HepG2 (cell line): ENCODE measurements at regions not wholly inside any gene's neighbourhood (a gene's known extent, or its start where the extent isn't known, plus 50 kb on each side); places are given as distances from the start of the nearest gene placed in this dataset.

Source experiments
- ATAC-seq: fragments of 200-7000 bp; cut with Tn5 transposase; 3 replicates; pipeline ENCODE4 v1.9.1; 2020; ENCODE audit warnings: mild to moderate bottlenecking, moderate library complexity
- BruUV-seq: library from RNA; stranded (reverse); fragments of 400-500 nt; replicated peaks from 2 replicates; lab custom pipeline; 2021; lab: Mats Ljungman, UMichigan
- CTCF ChIA-PET: fragments of 300-600 bp; formaldehyde crosslinking; extraction: SDS; loops from one replicate; lab custom pipeline; 2021; ENCODE audit warnings: low total read pairs, inconsistent platforms, low intra/inter-chr PET ratio; lab: Yijun Ruan, JAX
- POLR2A ChIA-PET: fragments of 350-600 bp; sonication (Branson Sonifier 250); formaldehyde crosslinking; loops from one replicate; lab custom pipeline; 2020; ENCODE audit warnings: antibody characterized with exemption, inconsistent platforms; lab: Yijun Ruan, JAX
- DNase-seq: peaks from one replicate; pipeline ENCODE4 v3.0.0-alpha.2; 2015; ENCODE audit warnings: low spot score
- FAIRE-seq: peaks from 3 replicates; lab custom pipeline; 2011; peaks lifted over from hg19 to GRCh38; lab: Jason Lieb, UNC
- H2AFZ ChIP-seq: one replicate; pipeline ENCODE4 v1.6.1; 2011; ENCODE audit warnings: low read length, inconsistent platforms
- H3K27ac ChIP-seq: fragments of 300-600 bp; 3 replicates; pipeline ENCODE4 v1.8.0; 2011; ENCODE audit warnings: mixed run types, mild to moderate bottlenecking, mixed read lengths, low read length, inconsistent platforms; ENCODE audit not compliant: insufficient read depth; ENCODE audit errors: extremely low read length
- H3K27me3 ChIP-seq, 2 experiments: fragments of 200-600 bp in 1 of 2; 2 replicates in 1 of 2; 3 replicates in 1 of 2; pipeline versions ENCODE4 v1.6.0 to v1.8.0; 2011; ENCODE audit warnings: low read length in 2 of 2, mild to moderate bottlenecking in 2 of 2, moderate library complexity in 2 of 2, inconsistent platforms in 1 of 2; ENCODE audit not compliant: insufficient read depth in 2 of 2, control insufficient read depth in 1 of 2
- H3K36me3 ChIP-seq, 2 experiments: fragments of 200-600 bp in 1 of 2; replicated peaks in 1 of 2; 2 replicates in 1 of 2; 3 replicates in 1 of 2; pipeline versions ENCODE4 v1.5.1 to v1.8.0; 2011; ENCODE audit warnings: low read length in 2 of 2, inconsistent platforms in 1 of 2; ENCODE audit not compliant: insufficient read depth in 2 of 2, control insufficient read depth in 1 of 2
- H3K4me1 ChIP-seq: 2 replicates; pipeline ENCODE4 v1.5.1; 2012; ENCODE audit warnings: low read length, inconsistent platforms; ENCODE audit not compliant: insufficient read depth
- H3K4me2 ChIP-seq: 2 replicates; pipeline ENCODE4 v1.6.0; 2011; ENCODE audit warnings: low read depth, low read length, inconsistent platforms
- H3K4me3 ChIP-seq, 3 experiments: fragments of 200-600 bp in 1 of 3; sonication (generic), shearing (Covaris generic) in 1 of 3; replicated peaks in 1 of 3; 2 replicates each; pipeline ENCODE4 v1.5.1; 2011 to 2016; ENCODE audit warnings: low read length in 3 of 3, inconsistent platforms in 2 of 3, low read depth in 2 of 3, mild to moderate bottlenecking in 2 of 3, control low read depth in 1 of 3, mixed read lengths in 1 of 3; ENCODE audit not compliant: insufficient read depth in 1 of 3
- H3K79me2 ChIP-seq: one replicate; pipeline ENCODE4 v1.6.1; 2011; ENCODE audit warnings: low read length, inconsistent platforms; ENCODE audit not compliant: insufficient read depth
- H3K9ac ChIP-seq: 2 replicates; pipeline ENCODE4 v1.6.0; 2011; ENCODE audit warnings: mild to moderate bottlenecking, low read depth, low read length, inconsistent platforms; ENCODE audit not compliant: insufficient read depth
- H3K9me3 ChIP-seq: 2 replicates; pipeline ENCODE4 v1.5.1; 2012; ENCODE audit warnings: mild to moderate bottlenecking, low read length
- H4K20me1 ChIP-seq: 2 replicates; pipeline ENCODE4 v1.6.0; 2011; ENCODE audit warnings: inconsistent platforms, mild to moderate bottlenecking, low read length, moderate library complexity; ENCODE audit not compliant: insufficient read depth
- ATF1 ChIP-seq: IDR thresholded peaks from 2 replicates; pipeline ENCODE4 v1.6.1; 2016; ENCODE audit warnings: mild to moderate bottlenecking, control low read depth
- CCDC6 ChIP-seq: sonication (generic); formaldehyde crosslinking; IDR thresholded peaks from 2 replicates; pipeline ENCODE4 v1.8.1; 2022; ENCODE audit warnings: mild to moderate bottlenecking, missing genetic modification reagents, moderate library complexity
- MAFF ChIP-seq: IDR thresholded peaks from 2 replicates; pipeline ENCODE4 v1.6.1; 2011; ENCODE audit warnings: low read depth, low read length, improper control_type of control experiment
- SP5 ChIP-seq: IDR thresholded peaks from 2 replicates; pipeline ENCODE4 v1.6.1; 2016; ENCODE audit warnings: low read depth, borderline replicate concordance
- TBP ChIP-seq: sonication (generic); formaldehyde crosslinking; IDR thresholded peaks from 2 replicates; pipeline ENCODE4 v1.5.0; 2020; ENCODE audit warnings: missing genetic modification reagents
- XRCC5 ChIP-seq: fragments of 200-400 bp; formaldehyde crosslinking; optimal IDR thresholded peaks from 2 replicates; pipeline ENCODE3; 2017; ENCODE audit warnings: mild to moderate bottlenecking, low read length
- ZNF556 ChIP-seq: sonication (generic); formaldehyde crosslinking; IDR thresholded peaks from 2 replicates; pipeline ENCODE4 v1.4.0; 2020; ENCODE audit warnings: mild to moderate bottlenecking, missing genetic modification reagents, borderline replicate concordance
- ZNF567 ChIP-seq: sonication (generic); formaldehyde crosslinking; IDR thresholded peaks from 2 replicates; pipeline ENCODE4 v1.8.1; 2023; ENCODE audit warnings: mild to moderate bottlenecking, missing genetic modification reagents, borderline replicate concordance
- ZNF703 ChIP-seq: sonication (generic); formaldehyde crosslinking; IDR thresholded peaks from 2 replicates; pipeline ENCODE4 v1.5.1; 2020; ENCODE audit warnings: missing genetic modification reagents, mild to moderate bottlenecking, moderate library complexity, borderline replicate concordance
- ZNF746 ChIP-seq: sonication (generic); formaldehyde crosslinking; IDR thresholded peaks from 2 replicates; pipeline ENCODE4 v1.8.0; 2022; ENCODE audit warnings: mild to moderate bottlenecking, missing genetic modification reagents
- ZSCAN22 ChIP-seq: sonication (generic); formaldehyde crosslinking; IDR thresholded peaks from 2 replicates; pipeline ENCODE4 v1.4.0; 2020; ENCODE audit warnings: mild to moderate bottlenecking, missing genetic modification reagents
- whole genome bisulfite sequencing: methylation state at CpG from one replicate; pipeline ENCODE4 v1.1.6; 2017; ENCODE audit warnings: low lambda C conversion rate; 5-methylcytosine and 5-hydroxymethylcytosine counted together
- in situ Hi-C: cut with HindIII; loops from 2 replicates; pipeline ENCODE4 v1.10.0; 2017; ENCODE audit warnings: low pct_unique_long_range_greater_than_20kb; ENCODE audit not compliant: extremely low pct_ligation_motif_present
- intact Hi-C: fragments of 100-400 bp; cut with micrococcal nuclease; formaldehyde crosslinking; loops from one replicate; pipeline ENCODE4 v1.10.0; 2022; ENCODE audit not compliant: unreplicated experiment
- TF ChIP-seq, protein P1 (sequence below): sonication (generic); formaldehyde crosslinking; IDR thresholded peaks from 2 replicates; pipeline ENCODE4 v1.4.0; 2020; ENCODE audit warnings: missing genetic modification reagents, borderline replicate concordance
- TF ChIP-seq, protein P2 (sequence below): sonication (generic); formaldehyde crosslinking; IDR thresholded peaks from 2 replicates; pipeline ENCODE4 v1.9.0; 2021; ENCODE audit warnings: missing genetic modification reagents, borderline replicate concordance
- TF ChIP-seq, protein P3 (sequence below): sonication (generic); formaldehyde crosslinking; IDR thresholded peaks from 2 replicates; pipeline ENCODE4 v1.8.1; 2022; ENCODE audit warnings: low read depth, mild to moderate bottlenecking, missing genetic modification reagents

DNA sequence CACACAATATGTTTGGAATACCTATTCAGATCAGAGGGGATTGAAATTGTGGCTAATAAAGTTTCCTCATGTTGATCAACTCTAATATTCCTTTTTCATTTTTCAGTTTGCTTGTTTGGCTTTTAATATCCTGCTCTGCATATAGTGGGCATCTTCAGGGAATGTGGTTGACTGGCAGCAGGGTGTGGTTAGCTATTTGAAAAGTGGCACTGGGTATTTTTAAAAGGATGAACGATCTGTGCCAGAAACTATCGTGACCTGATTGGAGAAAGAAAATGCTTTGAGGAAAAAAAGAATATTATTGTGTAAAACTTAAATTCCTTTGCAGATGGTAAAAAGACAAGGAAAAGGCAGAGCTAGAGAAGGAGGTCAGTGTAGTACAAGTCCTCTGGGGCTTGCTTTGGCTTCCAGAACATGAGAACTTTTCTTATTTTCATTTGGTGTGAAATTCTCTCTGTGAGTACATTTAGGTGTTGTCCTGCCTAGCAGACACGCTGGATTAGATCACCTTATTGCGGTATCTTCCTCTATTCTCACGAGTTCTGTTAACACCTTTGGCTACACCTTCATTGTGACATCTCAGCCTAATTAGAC lies 329.7 kb upstream of the SNX7 start:
- no peaks in the 10 kb centered on the region for H3K36me3 ChIP-seq
- no peak overlapping the region for H3K9ac ChIP-seq
- H3K79me2 ChIP-seq = no peaks in the 10 kb centered on the region
- H4K20me1 ChIP-seq = no peaks in the 10 kb centered on the region
- in situ Hi-C loops (no loop called here), intact Hi-C loops (no loop called here)
- H3K9me3 ChIP-seq = no peaks in the 10 kb centered on the region
- H2AFZ ChIP-seq = no peak overlapping the region
- H3K27me3 ChIP-seq = no peaks in the 10 kb centered on the region
- no peak overlapping the region for H3K27ac ChIP-seq
- 23% methylated on average over 5 of the region's 5 CpGs for WGBS
- no peak overlapping the region for H3K4me3 ChIP-seq
- no peak for ATAC-seq
- H3K4me1 ChIP-seq = no peaks in the 10 kb centered on the region
- BruUV-seq = no TSS peak
- TF ChIP-seq ATF1 (CRISPR knock-in tag) (no peak), TBP (CRISPR knock-in tag) (no peak), SP5 (CRISPR knock-in tag) (no peak), MAFF (no peak), ZSCAN22 (CRISPR knock-in tag) (no peak), ZNF746 (no peak), CCDC6 (CRISPR knock-in tag) (no peak), ZNF703 (CRISPR knock-in tag) (no peak), ZNF556 (CRISPR knock-in tag) (no peak), ZNF567 (CRISPR knock-in tag) (no peak), XRCC5 (no peak)
- TF ChIP-seq, protein P1, sequence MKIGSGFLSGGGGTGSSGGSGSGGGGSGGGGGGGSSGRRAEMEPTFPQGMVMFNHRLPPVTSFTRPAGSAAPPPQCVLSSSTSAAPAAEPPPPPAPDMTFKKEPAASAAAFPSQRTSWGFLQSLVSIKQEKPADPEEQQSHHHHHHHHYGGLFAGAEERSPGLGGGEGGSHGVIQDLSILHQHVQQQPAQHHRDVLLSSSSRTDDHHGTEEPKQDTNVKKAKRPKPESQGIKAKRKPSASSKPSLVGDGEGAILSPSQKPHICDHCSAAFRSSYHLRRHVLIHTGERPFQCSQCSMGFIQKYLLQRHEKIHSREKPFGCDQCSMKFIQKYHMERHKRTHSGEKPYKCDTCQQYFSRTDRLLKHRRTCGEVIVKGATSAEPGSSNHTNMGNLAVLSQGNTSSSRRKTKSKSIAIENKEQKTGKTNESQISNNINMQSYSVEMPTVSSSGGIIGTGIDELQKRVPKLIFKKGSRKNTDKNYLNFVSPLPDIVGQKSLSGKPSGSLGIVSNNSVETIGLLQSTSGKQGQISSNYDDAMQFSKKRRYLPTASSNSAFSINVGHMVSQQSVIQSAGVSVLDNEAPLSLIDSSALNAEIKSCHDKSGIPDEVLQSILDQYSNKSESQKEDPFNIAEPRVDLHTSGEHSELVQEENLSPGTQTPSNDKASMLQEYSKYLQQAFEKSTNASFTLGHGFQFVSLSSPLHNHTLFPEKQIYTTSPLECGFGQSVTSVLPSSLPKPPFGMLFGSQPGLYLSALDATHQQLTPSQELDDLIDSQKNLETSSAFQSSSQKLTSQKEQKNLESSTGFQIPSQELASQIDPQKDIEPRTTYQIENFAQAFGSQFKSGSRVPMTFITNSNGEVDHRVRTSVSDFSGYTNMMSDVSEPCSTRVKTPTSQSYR (CRISPR knock-in tag) = no peak
- TF ChIP-seq, protein P2, sequence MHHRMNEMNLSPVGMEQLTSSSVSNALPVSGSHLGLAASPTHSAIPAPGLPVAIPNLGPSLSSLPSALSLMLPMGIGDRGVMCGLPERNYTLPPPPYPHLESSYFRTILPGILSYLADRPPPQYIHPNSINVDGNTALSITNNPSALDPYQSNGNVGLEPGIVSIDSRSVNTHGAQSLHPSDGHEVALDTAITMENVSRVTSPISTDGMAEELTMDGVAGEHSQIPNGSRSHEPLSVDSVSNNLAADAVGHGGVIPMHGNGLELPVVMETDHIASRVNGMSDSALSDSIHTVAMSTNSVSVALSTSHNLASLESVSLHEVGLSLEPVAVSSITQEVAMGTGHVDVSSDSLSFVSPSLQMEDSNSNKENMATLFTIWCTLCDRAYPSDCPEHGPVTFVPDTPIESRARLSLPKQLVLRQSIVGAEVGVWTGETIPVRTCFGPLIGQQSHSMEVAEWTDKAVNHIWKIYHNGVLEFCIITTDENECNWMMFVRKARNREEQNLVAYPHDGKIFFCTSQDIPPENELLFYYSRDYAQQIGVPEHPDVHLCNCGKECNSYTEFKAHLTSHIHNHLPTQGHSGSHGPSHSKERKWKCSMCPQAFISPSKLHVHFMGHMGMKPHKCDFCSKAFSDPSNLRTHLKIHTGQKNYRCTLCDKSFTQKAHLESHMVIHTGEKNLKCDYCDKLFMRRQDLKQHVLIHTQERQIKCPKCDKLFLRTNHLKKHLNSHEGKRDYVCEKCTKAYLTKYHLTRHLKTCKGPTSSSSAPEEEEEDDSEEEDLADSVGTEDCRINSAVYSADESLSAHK (CRISPR knock-in tag) = no peak
- TF ChIP-seq, protein P3, sequence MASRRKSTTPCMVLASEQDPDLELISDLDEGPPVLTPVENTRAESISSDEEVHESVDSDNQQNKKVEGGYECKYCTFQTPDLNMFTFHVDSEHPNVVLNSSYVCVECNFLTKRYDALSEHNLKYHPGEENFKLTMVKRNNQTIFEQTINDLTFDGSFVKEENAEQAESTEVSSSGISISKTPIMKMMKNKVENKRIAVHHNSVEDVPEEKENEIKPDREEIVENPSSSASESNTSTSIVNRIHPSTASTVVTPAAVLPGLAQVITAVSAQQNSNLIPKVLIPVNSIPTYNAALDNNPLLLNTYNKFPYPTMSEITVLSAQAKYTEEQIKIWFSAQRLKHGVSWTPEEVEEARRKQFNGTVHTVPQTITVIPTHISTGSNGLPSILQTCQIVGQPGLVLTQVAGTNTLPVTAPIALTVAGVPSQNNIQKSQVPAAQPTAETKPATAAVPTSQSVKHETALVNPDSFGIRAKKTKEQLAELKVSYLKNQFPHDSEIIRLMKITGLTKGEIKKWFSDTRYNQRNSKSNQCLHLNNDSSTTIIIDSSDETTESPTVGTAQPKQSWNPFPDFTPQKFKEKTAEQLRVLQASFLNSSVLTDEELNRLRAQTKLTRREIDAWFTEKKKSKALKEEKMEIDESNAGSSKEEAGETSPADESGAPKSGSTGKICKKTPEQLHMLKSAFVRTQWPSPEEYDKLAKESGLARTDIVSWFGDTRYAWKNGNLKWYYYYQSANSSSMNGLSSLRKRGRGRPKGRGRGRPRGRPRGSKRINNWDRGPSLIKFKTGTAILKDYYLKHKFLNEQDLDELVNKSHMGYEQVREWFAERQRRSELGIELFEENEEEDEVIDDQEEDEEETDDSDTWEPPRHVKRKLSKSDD (CRISPR knock-in tag) = no peak
- ChIA-PET CTCF (no interaction called here), POLR2A (no interaction called here)
- no peak for FAIRE-seq
- no peak for DNase-seq
- no peak overlapping the region for H3K4me2 ChIP-seq
